Effector CD8-positive, alpha-beta T cell (primary cell): ENCODE measurements at regions not wholly inside any gene's neighbourhood (a gene's known extent, or its start where the extent isn't known, plus 50 kb on each side); places are given as distances from the start of the nearest gene placed in this dataset.
"Not testable (repeated sequence)": the region's sequence is repeated elsewhere in the genome, so short reads cannot be mapped to it uniquely, and the experiment has no call there.

Experiments
- DNase-seq: peaks from one replicate; lab custom pipeline; 2025; lab: John Stamatoyannopoulos, UW

- no peak for DNase-seq
These were observed 104.2 kb upstream of the ADAMTS5 start for GRCh38 chr21:27070861-27071670.

DNA sequence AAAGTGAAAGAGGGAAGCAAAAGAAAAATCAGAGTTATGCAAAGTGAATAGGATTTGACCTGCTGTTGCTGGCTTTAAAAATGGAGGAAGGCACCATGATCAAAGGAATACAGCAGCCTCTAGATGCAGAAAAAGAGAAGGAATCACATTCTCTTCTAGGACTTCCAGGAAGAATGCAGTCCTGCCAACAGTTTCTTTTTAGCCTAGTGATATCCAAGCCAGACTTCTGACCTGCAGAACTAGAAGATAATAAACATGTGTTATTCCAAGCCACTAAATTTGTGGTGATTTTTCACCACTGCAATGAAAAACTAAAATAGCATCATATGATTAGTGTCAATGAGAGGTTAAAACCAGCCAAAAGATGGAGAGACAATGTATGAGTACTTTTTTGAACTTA, 101.9 kb upstream of the ADAMTS5 start:
- no peak for DNase-seq

DNA sequence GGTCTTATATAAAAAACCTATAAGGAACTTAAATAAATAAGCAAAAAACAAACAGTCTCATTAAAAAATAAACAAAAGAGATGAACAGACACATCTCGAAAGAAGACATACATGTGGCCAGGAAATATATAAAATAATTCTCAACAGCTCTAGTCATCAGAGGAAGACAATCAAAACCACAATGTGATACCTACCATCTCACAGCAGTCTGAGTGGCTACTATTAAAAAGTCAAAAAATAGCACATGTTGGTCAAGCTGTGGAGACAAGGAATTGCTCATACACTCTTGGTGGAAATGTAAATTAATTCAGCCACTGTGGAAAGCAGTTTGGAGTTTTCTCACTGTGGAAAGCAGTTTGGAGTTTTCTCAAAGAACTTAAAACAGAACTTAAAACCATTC, 100.3 kb upstream of the ADAMTS5 start:
- no peak for DNase-seq

GRCh38 chr21:27062443-27062842, 95.6 kb upstream of the ADAMTS5 start:
- no peak for DNase-seq

DNA sequence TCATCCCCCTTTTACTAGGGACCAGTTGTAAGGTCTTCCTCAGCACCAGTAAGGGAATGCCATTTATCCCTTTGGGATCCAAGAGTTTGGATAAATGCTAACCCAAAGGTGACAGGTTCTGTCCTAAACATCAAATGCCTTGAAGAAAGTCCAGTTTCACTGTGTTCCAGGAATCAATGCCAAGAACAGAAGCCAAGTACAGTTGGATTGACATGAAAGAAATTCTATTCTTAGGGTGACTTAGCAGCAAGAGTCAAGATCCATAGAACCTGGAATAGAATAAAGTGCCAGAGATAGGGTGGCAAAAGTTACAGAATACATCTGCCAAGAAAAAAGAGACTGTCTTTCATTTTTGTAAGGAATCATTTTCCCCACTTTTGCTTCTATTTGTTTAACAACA, 94.9 kb upstream of the ADAMTS5 start:
- DNase-seq: no peak

DNA sequence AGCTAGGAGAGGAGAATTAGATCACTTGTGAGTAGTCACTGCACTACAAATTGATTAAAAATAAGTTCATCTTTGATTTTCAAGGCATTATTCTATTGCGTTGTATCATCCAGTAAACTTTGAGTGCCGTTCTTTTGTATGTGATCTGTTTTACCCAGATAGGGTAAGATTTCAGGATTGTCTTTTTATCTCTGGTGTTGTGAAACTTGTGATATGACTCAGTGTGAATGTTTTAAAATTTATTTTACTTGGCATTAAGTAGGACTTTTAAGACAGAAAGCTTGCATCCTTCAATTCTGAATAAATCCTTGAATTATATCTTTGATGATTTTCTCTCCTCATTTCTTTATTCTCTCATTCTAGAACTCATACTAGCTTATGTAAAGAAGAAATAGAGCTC, 93.3 kb upstream of the ADAMTS5 start:
- no peak for DNase-seq

GRCh38 chr21:27058673-27059605, 92.1 kb upstream of the ADAMTS5 start:
- DNase-seq: no peak

DNA sequence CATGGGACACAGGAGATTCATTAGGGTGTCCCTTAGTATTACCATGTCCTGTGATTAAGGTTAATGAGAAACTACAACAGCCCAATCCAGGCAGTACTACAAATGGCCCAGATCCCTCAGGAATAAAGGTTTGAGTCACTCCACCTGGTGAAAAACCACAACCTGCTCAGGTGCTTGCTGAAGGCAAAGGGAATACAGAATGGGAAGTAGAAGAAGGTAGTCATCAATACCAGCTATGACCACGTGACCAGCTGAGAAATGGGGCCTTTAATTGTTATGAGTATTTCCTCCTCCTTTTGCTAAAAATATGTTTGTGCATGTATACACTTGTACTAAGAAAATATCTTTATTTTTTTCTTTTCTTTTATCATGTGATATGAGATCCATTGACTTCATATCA, 91.1 kb upstream of the ADAMTS5 start:
- no peak for DNase-seq

GRCh38 chr21:27047658-27048314, 80.9 kb upstream of the ADAMTS5 start:
- no peak for DNase-seq

GRCh38 chr21:27047283-27047657, 80.4 kb upstream of the ADAMTS5 start:
- DNase-seq: no peak

GRCh38 chr21:27045281-27045985, 78.5 kb upstream of the ADAMTS5 start:
- no peak for DNase-seq

DNA sequence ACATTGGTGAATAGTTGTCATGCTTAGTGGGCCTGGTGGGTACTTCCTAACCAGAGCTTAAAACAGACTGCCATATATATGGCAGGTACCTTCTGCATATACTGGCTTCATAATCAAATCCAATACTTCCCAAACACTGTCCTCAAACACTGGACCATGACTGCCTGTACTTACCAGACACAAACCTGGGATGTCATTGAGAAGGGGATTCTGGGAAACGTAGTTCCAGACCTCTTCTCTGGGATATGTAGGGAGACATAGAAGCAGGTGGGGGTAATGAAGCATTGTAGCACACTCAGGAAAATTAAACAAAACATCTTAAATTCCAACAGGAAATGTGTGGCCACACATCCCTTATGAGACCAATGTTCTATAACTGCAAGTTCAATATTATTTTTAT, 76.5 kb upstream of the ADAMTS5 start:
- DNase-seq: no peak

DNA sequence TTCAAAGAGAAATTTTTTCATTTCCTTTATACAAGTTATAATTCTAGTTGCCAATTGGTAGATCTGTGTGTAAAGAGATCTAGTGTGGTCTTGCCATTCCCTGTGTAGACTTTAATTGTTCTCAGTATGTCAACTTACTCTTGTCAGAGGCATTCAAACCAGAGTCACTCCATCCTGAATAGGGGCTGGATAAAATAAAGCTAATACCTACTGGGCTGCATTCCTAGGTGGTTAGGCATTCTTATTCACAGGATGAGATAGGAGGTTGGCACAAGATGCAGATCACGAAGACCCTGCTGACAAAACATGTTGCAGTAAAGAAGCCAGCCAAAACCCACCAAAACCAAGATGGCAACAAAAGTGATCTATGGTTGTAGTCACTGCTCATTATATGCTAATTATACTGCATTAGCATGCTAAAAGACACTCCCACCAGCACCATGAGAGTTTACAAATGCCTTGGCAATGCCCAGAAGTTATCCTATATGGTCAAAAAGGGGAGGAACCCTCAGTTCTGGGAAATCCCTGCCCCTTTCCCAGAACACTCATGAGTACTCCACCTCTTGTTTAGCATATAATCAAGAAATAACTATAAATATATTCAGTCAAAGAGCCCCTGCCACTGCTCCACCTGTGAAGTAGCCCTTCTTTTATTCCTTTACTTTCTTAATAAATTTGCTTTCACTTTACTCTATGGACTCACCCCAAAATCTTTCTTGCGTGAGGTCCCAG, 74.0 kb upstream of the ADAMTS5 start:
- DNase-seq: no peak

DNA sequence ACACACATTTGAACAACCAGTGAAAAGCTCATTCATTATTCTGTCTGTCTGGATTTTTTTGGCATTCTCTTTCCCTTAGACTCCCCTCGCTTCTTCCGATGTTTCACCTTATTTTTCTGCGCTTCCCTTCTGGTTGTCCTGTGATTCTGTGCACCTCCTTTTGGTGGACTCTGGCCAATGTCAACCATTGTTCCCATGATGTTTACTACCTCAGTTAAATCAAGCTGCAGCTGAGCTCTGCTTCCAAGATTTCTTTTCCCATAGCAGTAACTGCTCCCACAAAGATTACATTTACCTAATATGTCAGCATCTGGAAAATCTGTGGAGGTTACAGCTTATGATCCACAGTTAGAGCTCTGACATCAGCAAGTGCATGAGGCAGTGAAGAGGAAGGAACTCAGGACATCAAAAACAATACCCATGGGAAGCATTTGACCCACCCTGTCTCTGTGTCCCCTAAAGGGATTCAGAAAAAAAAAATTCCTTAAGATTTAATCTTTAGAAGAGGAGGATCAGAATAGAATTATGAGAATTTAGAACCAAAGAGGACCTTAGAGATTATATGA, 69.9 kb upstream of the ADAMTS5 start:
- no peak for DNase-seq

- no peak for DNase-seq
These were observed 68.9 kb upstream of the ADAMTS5 start for GRCh38 chr21:27035791-27036190.

DNA sequence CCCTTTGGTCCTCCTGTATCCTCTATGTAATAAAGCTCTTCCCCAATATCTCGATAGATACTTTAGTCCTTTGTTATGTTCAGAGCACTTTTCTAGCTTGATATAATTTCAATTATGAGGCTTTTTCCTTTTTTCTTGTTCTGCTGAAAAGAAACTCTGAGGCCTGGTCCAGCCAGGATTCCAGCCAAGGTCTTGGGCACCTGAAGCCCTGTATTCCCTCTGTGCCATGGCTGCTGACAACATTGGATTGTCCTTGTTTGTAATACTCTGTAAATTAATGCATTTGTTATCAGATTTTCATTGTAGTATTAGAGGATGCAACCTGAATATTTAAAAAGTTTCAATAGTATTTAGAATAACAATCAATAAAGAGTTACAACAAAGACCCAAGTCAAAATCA, 67.9 kb upstream of the ADAMTS5 start:
- no peak for DNase-seq

- DNase-seq: no peak
These were observed 66.6 kb upstream of the ADAMTS5 start for GRCh38 chr21:27033471-27033870.

DNA sequence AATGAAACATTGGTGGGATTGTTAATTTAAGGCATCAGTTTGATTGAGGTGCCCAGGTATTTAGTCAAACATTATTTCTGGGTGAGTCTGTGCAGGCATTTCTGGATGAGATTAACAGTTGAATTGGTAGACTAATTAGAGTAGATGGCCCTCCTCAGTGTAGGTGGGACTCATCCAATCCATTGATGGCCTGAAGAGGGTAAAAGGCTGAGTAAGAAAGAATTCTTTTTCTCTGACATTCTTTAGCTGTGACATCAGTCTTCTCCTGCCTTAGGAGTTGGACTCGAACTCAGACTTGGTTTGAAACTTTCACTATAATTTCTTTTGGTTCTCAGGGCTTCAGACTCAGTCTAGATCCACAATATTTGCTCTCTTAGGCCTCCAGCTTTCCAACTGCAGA, 59.6 kb upstream of the ADAMTS5 start:
- DNase-seq: no peak

- DNase-seq: not testable (repeated sequence)
These were observed 58.8 kb upstream of the ADAMTS5 start for GRCh38 chr21:27025708-27026107.

DNA sequence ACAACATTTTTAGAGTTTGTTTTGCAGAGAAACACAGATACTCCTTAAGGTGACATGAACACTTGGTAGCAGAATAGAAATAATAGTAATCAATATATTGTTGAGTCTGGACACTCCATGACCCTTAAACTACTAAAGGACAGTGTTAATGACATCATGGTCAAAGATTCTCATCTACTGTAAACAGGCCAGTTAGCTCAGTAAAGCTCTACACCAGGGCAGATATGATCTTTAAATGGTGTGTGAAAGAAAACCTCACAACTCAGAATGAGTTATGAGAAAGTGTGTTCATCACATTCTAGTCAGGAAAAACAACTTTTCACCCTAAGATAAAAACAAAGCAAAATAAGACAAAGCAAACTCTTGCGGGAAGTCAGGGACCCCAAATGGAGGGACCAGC, 58.1 kb upstream of the ADAMTS5 start:
- no peak for DNase-seq

DNA sequence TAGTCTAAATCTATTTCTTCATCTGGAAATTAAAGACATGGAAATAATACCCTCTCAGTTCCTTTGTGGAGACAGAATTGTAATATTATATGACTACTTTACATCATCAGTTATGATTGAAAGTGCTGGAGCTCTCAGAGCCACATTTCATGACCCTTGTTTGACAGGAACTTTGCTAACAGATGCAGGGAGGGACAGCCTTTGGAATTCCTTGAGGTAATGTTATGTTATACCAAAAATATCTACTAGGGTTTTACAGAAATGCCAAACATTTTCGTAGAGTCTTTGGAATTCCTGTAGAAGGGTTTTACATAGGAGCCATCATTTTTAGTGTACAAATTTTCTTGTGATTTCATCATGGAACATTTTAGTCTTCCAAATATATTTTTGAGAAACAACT, 57.4 kb upstream of the ADAMTS5 start:
- no peak for DNase-seq
